H4 (cell line): ENCODE measurements at regions not wholly inside any gene's neighbourhood (a gene's known extent, or its start where the extent isn't known, plus 50 kb on each side); places are given as distances from the start of the nearest gene placed in this dataset.

Experiments used
- DNase-seq: peaks from one replicate; pipeline ENCODE4 v3.0.0-alpha.2; 2015; ENCODE audit warnings: low spot score

DNA sequence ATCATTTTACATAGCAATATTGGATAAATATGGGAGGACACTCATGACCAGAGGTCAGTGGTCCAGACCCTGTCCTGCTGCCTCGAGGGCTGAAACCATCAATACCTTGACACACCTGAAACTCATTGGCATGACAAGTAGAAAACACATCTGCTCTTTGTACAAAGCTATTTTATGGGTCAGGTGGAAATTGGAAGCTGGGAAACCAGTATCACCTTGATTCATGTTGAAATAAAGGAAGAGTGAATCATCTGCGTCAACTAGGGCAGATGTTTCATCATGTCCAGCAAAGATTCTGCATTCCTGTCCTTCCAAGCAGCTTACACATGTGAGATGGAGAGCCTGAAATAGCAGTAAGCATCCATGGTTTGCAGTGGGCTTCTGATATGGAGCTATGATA, 80.0 kb upstream of the ERBB4 start:
- no peak for DNase-seq

DNA sequence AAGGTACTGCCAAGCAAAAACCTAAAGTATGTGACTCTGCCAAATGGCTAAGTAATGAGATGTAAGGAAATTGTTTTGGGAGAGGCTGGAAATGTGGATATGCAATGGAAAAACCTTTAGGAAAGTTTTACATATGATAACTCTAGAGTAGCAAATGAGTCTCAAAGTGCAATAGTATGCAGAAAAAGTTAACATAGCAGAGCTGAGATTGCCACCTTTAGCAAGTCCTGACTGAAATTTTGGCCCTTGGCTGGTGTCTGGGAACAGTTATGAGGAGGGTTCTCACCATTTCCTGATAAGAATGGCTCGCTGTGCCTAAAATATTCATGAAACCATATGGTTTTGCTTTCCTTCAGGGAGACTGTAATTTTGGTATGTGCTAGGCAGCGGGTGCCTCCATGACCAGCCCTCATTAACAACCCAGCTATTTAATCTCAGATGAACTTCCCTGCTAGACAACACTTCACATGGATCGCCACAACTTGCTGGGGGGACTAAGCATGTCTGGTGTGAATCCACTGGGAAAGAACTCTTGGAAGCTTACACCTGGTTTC, 72.3 kb upstream of the ERBB4 start:
- DNase-seq, result no peak

DNA sequence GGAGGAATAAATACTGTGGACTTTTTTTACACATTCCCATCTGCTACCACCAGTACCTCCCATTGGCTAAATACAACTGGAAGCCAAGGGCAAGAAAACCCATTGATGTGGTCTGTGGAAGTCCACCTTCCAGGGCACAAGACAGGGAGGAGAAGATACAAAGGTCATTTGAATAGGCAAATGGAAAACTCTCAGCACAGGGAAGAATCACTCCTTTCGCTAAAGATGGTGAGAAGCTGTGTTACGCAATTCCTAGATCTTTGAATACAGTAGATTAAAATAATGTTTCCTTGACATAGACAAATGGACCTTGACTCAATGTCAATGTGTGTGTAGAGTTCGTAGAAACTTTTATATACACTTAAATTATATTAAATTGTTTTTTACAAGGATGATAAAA, 70.9 kb upstream of the ERBB4 start:
- DNase-seq, result no peak

DNA sequence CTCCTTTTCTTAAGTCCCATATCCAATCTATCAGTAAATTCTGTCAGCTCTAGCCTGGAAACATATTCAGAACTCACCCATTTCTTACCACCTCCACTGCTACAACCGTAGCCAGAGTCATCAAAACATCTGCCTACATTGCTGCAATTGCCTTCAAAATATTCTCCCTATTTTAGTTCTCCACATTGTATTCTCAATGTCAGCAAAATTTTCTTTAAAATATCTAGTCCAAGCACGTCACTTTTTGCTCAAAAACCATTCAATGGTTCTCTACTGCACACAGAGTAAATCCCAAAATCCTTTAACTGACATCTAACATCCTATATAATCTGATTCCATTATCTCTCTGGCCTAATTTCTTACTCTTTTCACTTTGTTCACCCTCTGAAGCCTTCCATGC, 68.5 kb upstream of the ERBB4 start:
- DNase-seq, result no peak

DNA sequence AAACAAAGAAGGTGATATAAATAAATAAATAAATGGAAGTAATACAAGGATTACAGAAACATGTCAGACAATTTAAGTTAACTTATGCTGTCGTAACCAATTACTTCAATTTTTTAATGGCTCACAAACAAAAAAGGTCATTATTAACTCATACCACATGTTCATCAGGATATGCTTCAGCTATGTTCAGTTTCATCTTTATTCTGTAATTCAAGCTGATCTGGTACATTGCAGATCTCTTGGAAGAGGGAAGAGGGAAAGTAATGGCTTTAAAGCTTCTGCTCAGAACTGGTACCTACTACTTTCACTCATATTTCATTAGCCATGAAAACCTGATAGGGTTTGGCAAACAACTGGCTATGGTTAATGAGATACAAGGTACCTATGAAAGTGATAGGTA, 67.6 kb upstream of the ERBB4 start:
- no peak for DNase-seq

DNA sequence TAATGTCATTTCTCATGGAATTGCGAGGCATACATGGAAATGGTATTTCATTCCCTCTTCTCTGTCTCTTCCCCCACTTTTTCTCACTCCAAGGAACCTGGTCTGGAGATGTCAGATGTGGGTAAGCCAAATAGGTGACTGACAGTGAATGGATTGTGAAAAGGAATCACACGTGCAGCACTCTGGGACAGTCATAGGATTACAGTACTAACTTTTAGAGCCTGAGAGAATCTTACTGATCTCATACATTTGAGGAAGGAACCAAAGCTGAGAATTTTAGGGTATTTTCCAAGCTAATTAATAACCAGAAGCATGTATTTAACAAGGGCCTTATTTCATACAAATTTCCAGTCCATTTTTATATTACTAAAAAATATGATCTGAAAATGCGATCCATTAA, 58.1 kb upstream of the ERBB4 start:
- no peak for DNase-seq

DNA sequence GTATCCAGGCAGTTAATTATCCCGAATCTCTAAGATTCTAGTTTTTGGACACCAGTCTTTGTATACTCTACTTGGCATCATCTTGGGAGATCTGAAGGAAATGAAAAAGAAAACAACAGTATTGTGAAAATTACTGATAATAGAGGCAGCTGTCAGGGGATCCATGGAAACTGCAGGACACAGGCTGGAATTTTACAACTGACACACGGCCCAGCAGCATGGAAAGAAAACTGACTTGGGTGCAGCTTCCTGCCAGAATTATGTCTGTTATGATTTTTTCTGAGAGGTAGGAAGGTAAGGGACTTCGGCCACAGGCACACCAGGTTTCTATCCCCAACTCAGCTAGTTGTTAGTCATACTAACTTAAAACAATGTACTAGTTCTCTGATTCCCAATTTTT, 57.7 kb upstream of the ERBB4 start:
- no peak for DNase-seq

DNA sequence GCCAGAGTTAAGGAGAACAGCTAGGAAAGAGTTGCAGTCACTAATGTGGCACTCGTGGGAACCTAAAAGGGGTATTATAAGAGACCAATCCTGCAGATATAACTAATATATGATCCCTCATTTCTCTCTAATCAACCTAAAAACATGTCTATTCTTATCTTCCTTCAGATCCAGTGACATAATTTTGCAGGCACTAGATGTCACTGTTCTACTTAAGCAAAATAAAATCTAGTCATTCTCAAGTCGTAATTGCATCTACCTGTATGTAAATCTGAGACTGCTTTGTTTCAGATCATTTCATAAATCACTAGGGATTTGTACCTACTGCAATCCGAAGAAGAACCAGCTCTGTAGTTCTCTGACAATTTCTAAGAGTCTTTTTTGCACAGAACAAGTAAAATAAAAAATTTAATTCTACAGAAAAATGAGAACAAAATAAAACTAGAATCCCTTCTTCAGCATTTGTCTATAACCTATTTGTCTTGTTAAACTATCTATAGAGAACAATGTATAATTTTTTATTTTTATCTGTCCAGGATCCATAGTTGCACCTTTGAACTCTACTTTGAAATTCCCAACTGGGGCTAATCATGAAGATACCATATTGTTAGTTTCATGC, 56.5 kb upstream of the ERBB4 start:
- DNase-seq, result peak; percentile 35

DNA sequence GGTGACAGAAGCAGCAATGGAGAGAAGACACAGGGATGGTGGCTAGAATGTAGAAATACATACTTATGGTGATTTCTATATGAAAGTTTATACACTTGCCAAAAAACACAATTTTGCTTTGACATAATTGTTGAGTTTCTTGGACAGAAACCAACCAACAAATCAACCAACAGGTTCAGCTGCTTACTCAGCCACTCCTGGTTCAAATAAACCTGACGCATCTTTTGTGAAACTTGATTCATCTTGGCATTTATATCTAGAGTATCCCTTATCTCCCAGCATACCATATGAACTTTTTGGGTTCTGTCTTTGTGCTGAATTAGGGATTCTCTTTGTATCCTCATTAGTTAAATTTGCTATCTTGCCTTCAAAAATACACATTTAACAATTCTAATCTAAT, 54.1 kb upstream of the ERBB4 start:
- DNase-seq, result no peak
